C4-2B (cell line): ENCODE measurements at regions not wholly inside any gene's neighbourhood (a gene's known extent, or its start where the extent isn't known, plus 50 kb on each side); places are given as distances from the start of the nearest gene placed in this dataset.

Experiments used
- ZFX ChIP-seq: fragments of 450-650 bp; IDR thresholded peaks from 2 replicates; pipeline ENCODE4 v1.6.1; 2017
- TF ChIP-seq, protein P1 (sequence below): fragments of 450-650 bp; conservative IDR thresholded peaks from 2 replicates; pipeline ENCODE4 v1.5.1; 2017; ENCODE audit warnings: mild to moderate bottlenecking

DNA sequence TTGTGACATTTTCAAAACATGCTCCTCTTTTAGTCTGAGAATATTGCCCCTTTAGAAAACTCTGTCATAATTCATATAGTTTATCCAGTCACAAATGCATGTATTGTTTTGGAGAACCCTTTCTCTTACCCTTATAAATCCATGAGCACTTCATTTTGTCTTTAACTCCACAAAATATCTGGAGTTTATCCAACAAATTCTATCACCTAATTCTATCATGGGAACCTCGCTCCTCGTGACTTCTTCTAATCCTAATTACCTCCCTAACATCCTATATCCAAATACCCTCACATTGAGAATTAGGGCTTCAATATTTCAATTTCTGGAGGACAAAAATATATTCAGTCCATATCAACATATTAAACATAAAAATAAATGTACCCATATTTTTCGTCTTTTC is 1565.9 kb downstream of the ARAP2 start:
- TF ChIP-seq, protein P1, sequence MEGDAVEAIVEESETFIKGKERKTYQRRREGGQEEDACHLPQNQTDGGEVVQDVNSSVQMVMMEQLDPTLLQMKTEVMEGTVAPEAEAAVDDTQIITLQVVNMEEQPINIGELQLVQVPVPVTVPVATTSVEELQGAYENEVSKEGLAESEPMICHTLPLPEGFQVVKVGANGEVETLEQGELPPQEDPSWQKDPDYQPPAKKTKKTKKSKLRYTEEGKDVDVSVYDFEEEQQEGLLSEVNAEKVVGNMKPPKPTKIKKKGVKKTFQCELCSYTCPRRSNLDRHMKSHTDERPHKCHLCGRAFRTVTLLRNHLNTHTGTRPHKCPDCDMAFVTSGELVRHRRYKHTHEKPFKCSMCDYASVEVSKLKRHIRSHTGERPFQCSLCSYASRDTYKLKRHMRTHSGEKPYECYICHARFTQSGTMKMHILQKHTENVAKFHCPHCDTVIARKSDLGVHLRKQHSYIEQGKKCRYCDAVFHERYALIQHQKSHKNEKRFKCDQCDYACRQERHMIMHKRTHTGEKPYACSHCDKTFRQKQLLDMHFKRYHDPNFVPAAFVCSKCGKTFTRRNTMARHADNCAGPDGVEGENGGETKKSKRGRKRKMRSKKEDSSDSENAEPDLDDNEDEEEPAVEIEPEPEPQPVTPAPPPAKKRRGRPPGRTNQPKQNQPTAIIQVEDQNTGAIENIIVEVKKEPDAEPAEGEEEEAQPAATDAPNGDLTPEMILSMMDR: no peak
- no peak for TF ChIP-seq ZFX
